IPS DF 6.9 (cell line): ENCODE measurements at regions not wholly inside any gene's neighbourhood (a gene's known extent, or its start where the extent isn't known, plus 50 kb on each side); places are given as distances from the start of the nearest gene placed in this dataset.

Source experiments
- DNase-seq: peaks from one replicate; pipeline ENCODE4 v3.0.0-alpha.2; 2013; ENCODE audit warnings: low read depth, low spot score
- H3K27ac ChIP-seq: one replicate; pipeline ENCODE4 v1.5.1; 2013; ENCODE audit warnings: low read length, control low read depth
- H3K27me3 ChIP-seq: 2 replicates; pipeline ENCODE4 v1.6.1; 2013; ENCODE audit warnings: mild to moderate bottlenecking, low read length; ENCODE audit not compliant: control insufficient read depth, insufficient read depth
- H3K36me3 ChIP-seq: 2 replicates; pipeline ENCODE4 v1.6.1; 2013; ENCODE audit warnings: low read length; ENCODE audit not compliant: control insufficient read depth, insufficient read depth
- H3K4me1 ChIP-seq: 2 replicates; pipeline ENCODE4 v1.6.1; 2013; ENCODE audit warnings: low read length; ENCODE audit not compliant: control insufficient read depth, insufficient read depth
- H3K4me3 ChIP-seq: 2 replicates; pipeline ENCODE4 v1.5.1; 2013; ENCODE audit warnings: mild to moderate bottlenecking, low read length
- H3K9me3 ChIP-seq: 2 replicates; pipeline ENCODE4 v1.6.1; 2013; ENCODE audit warnings: low read length, inconsistent platforms; ENCODE audit not compliant: control insufficient read depth, insufficient read depth
- WGBS: extraction: QIAGEN DNeasy Blood & Tissue Kit; methylation state at CpG from one replicate; pipeline ENCODE4 v1.1.7; 2013; ENCODE audit warnings: mixed read lengths, missing lambda C conversion rate; ENCODE audit not compliant: insufficient read length, insufficient coverage; 5-methylcytosine and 5-hydroxymethylcytosine counted together

- no peaks in the 10 kb centered on the region for H3K36me3 ChIP-seq
- H3K4me3 ChIP-seq, result no peak overlapping the region
- WGBS, result no CpG with 5 or more reads among the region's 4 CpGs
- H3K27me3 ChIP-seq, result no peaks in the 10 kb centered on the region
- no peak for DNase-seq
- H3K9me3 ChIP-seq, result no peaks in the 10 kb centered on the region
- no peaks in the 10 kb centered on the region for H3K4me1 ChIP-seq
- no peak overlapping the region for H3K27ac ChIP-seq
These were observed 485.9 kb downstream of the SMARCA1 start for GRCh38 chrX:129037389-129037788.

- Histone ChIP-seq H3K4me1 (no peaks in the 10 kb centered on the region), H3K27me3 (no peaks in the 10 kb centered on the region), H3K4me3 (no peak overlapping the region), H3K9me3 (no peaks in the 10 kb centered on the region), H3K36me3 (no peaks in the 10 kb centered on the region), H3K27ac (no peak overlapping the region)
- DNase-seq, result no peak
These were observed 488.1 kb downstream of the SMARCA1 start for GRCh38 chrX:129035180-129035579.

- Histone ChIP-seq H3K4me3 (no peak overlapping the region), H3K36me3 (no peaks in the 10 kb centered on the region), H3K9me3 (no peaks in the 10 kb centered on the region), H3K27me3 (no peaks in the 10 kb centered on the region), H3K4me1 (no peaks in the 10 kb centered on the region), H3K27ac (no peak overlapping the region)
- no peak for DNase-seq
- WGBS, result no CpG with 5 or more reads among the region's 1 CpG
These were observed 489.1 kb downstream of the SMARCA1 start for GRCh38 chrX:129034196-129034595.

- H3K27me3 ChIP-seq, result no peaks in the 10 kb centered on the region
- no peak for DNase-seq
- no peaks in the 10 kb centered on the region for H3K9me3 ChIP-seq
- H3K27ac ChIP-seq, result no peak overlapping the region
- no CpG with 5 or more reads among the region's 6 CpGs for WGBS
- H3K36me3 ChIP-seq, result no peaks in the 10 kb centered on the region
- no peaks in the 10 kb centered on the region for H3K4me1 ChIP-seq
- H3K4me3 ChIP-seq, result no peak overlapping the region
These were observed 497.1 kb downstream of the SMARCA1 start for GRCh38 chrX:129026202-129026601.

GRCh38 chrX:129025376-129025775, 497.9 kb downstream of the SMARCA1 start:
- H3K4me3 ChIP-seq, result no peak overlapping the region
- no peaks in the 10 kb centered on the region for H3K27me3 ChIP-seq
- H3K4me1 ChIP-seq, result no peaks in the 10 kb centered on the region
- H3K27ac ChIP-seq, result no peak overlapping the region
- no peaks in the 10 kb centered on the region for H3K9me3 ChIP-seq
- no CpG with 5 or more reads among the region's 4 CpGs for WGBS
- no peak for DNase-seq
- no peaks in the 10 kb centered on the region for H3K36me3 ChIP-seq

GRCh38 chrX:129019412-129019811, 503.9 kb downstream of the SMARCA1 start:
- Histone ChIP-seq H3K27ac (no peak overlapping the region), H3K27me3 (no peaks in the 10 kb centered on the region), H3K4me3 (no peak overlapping the region), H3K9me3 (no peaks in the 10 kb centered on the region), H3K36me3 (no peaks in the 10 kb centered on the region), H3K4me1 (no peaks in the 10 kb centered on the region)
- DNase-seq, result no peak
- WGBS, result no CpG with 5 or more reads among the region's 3 CpGs

GRCh38 chrX:129015381-129015780, 507.9 kb downstream of the SMARCA1 start:
- Histone ChIP-seq H3K36me3 (no peaks in the 10 kb centered on the region), H3K27me3 (no peaks in the 10 kb centered on the region), H3K9me3 (no peaks in the 10 kb centered on the region), H3K4me3 (no peak overlapping the region), H3K4me1 (no peaks in the 10 kb centered on the region), H3K27ac (no peak overlapping the region)
- no CpG with 5 or more reads among the region's 1 CpG for WGBS
- no peak for DNase-seq

GRCh38 chrX:129013574-129013973, 509.7 kb downstream of the SMARCA1 start:
- no peaks in the 10 kb centered on the region for H3K9me3 ChIP-seq
- WGBS, result no CpG with 5 or more reads among the region's 3 CpGs
- no peak for DNase-seq
- no peak overlapping the region for H3K4me3 ChIP-seq
- no peaks in the 10 kb centered on the region for H3K4me1 ChIP-seq
- no peaks in the 10 kb centered on the region for H3K27me3 ChIP-seq
- H3K27ac ChIP-seq, result no peak overlapping the region
- no peaks in the 10 kb centered on the region for H3K36me3 ChIP-seq

GRCh38 chrX:129007631-129008030, 515.7 kb downstream of the SMARCA1 start:
- Histone ChIP-seq H3K27me3 (no peaks in the 10 kb centered on the region), H3K4me3 (no peak overlapping the region), H3K4me1 (no peaks in the 10 kb centered on the region), H3K36me3 (no peaks in the 10 kb centered on the region), H3K27ac (no peak overlapping the region), H3K9me3 (no peaks in the 10 kb centered on the region)
- DNase-seq, result no peak
- WGBS, result no CpG with 5 or more reads among the region's 3 CpGs

GRCh38 chrX:129006491-129006890, 516.8 kb downstream of the SMARCA1 start:
- no peak for DNase-seq
- H3K27ac ChIP-seq, result no peak overlapping the region
- no peaks in the 10 kb centered on the region for H3K36me3 ChIP-seq
- WGBS, result no CpG with 5 or more reads among the region's 5 CpGs
- H3K27me3 ChIP-seq, result no peaks in the 10 kb centered on the region
- H3K9me3 ChIP-seq, result no peaks in the 10 kb centered on the region
- H3K4me3 ChIP-seq, result no peak overlapping the region
- H3K4me1 ChIP-seq, result no peaks in the 10 kb centered on the region

- Histone ChIP-seq H3K27me3 (no peaks in the 10 kb centered on the region), H3K4me3 (no peak overlapping the region), H3K27ac (no peak overlapping the region), H3K9me3 (no peaks in the 10 kb centered on the region), H3K36me3 (no peaks in the 10 kb centered on the region), H3K4me1 (no peaks in the 10 kb centered on the region)
- DNase-seq, result no peak
- WGBS, result no CpG with 5 or more reads among the region's 1 CpG
These were observed 522.5 kb downstream of the SMARCA1 start for GRCh38 chrX:129000797-129001196.
